ENCODE measurements at regions not wholly inside any gene's neighbourhood (a gene's known extent, or its start where the extent isn't known, plus 50 kb on each side); places are given as distances from the start of the nearest gene placed in this dataset.
"Not testable (repeated sequence)": the region's sequence is repeated elsewhere in the genome, so short reads cannot be mapped to it uniquely, and the experiment has no call there.

DNA sequence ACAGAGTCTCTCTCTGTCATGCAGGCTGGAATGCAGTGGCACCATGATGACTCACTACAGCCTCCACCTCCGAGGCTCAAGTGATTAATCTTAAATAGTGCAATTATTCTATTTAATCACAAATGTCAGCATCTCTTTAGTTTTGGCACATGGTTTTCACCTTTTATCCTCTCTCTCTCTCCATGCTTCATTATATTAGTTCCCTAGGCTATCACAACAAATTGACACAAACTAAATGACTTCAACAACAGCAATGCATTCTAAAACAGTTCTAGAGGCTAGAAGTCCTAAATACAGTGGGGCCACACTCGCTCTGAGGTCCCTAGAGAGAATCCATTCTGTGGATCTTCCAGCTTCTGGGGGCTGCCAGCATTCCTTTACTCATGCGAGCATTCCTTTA lies 178.2 kb upstream of the ZNG1F start:
- DNase-seq, result not testable (repeated sequence)

GRCh38 chr9:41361790-41362189 lies 172.7 kb upstream of the ZNG1F start:
- DNase-seq, result not testable (repeated sequence)

- peak; percentile 52 for DNase-seq
These were observed 170.0 kb upstream of the ZNG1F start for GRCh38 chr9:41359116-41359515.

DNA sequence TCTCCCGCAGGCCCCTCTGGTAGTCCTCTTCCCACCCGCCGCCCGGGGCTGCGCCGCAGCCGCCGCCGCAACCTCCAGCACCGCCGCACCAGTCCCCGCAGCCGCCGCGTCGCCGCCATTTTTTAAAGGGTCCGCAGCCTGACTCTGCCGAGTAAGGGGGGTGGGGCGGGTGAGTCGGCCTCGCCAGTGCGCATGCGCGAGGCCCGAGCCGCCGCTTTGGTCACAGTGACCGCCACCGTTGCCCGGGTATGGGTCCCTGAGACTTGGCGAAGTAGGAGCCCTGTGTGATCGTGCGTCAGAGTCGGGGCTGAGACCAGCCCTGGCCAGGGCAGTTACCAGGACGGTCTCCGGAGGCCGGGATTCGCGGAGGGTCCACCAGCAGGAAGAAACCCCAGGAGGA lies 169.6 kb upstream of the ZNG1F start:
- DNase-seq, result peak; percentile 87

DNA sequence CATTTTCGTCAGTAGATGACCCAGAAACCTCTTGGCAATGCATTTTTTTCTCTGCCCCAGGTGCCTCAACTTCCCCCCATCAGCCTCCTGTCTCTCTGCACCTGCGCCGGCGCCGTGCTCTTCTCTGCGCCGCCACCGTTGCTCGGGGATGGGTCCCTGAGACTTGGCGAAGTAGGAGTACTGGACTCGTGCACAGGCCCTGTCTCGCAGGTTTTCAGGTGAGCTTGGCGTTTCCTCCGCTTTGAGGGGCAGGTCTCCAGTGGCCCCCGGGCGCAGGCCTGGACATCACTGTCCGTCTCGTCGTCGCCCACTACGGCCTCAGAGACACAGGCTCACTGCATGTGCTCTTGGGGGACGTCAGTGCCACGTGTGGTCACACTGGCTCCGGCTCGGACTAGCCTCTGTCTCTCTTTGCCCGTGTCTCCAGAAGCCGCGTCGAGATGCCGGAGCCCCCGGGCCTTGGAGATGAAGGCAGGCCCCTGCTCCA lies 168.8 kb upstream of the ZNG1F start:
- DNase-seq, result not testable (repeated sequence)

GRCh38 chr9:41357350-41357748 lies 168.2 kb upstream of the ZNG1F start:
- DNase-seq, result not testable (repeated sequence)

DNA sequence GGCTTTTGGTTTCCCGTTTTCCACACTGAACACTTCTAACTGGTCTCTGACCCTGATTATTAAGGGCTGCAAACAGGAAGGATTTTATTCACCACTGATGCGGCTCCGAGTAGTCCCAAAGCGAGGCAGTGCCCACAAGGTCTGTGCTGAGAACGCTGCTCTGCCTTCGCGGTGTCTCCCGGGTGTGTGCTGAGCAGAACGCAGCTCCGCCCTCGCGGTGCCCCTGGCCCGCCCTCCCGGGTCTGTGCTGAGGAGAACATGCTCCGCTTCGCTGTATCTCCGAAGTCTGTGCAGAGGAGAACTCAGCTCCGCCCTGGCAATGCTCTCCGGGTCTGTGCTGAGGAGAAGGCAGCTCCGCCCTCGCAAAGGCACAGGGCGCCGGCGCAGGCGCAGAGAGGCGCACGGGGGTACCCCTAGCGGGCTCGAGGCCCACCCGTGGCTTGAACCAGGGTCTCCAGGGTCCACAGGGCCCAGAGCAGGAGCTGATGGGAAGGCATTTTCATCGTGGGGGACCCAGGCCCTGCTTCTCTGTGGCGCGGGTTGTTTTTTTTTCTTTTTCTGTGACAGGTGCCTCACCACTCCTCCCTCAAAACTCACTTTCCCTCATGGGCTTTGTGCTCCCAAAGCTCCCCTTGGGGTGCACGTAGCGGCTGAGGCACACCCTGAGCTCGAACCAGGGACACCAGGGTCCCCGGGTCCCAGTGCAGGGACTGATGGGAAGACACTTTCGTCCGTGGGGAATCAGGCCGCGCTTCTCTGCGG lies 167.7 kb upstream of the ZNG1F start:
- peak; percentile 91 for DNase-seq

DNA sequence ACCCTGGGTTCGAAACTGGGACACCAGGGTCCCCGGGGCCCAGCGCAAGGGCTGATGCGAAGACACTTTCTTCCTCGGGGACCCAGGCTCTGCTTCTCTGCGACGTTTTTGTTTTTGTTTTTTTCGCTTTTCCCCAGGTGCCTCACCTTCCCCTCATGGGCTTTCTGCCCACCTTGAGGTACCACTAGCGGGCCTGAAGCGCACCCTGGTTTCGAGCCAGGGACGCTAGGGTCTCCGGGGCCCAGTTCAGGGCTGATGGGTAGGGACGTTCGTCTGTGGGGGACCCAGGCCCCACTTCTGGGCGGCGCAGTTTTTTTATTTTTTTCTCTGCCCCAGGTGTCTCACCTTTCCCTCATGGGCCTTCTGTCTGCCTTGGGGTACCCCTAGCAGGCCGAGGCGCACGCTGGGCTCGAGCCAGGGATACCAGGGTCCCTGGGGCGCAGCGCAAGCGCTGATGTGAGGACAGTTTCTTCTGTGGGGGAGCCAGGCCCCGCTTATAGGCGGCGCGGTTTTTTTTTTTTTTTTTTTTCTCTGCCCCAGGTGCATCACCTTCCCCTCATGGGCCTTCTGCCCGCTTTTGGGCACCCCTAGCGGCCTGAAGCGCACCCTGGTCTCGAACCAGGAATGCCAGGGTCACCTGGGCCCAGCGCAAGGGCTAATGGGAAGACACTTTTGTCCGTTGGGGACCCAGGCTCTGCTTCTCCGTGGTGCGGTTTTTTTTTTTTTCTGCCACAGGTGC lies 166.8 kb upstream of the ZNG1F start:
- not testable (repeated sequence) for DNase-seq

DNA sequence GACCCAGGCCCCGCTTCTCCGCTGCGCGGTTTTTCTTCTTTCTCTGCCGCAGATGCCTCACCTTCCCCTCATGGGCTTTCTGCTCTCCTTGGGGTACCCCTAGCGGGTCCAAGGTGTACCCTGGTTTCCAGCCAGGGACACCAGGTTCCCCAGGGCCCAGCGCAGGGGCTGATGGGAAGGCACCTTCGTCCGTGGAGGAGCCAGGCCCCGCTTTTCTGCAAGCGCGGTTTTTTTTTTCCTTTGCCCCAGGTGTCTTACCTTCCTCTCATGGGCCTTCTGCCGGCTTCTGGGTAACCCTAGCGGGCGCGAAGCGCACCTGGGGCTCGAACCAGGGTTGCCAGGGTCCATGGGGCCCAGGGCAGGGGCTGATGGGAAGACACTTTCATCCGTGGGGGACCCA lies 165.9 kb upstream of the ZNG1F start:
- peak; percentile 54 for DNase-seq

DNA sequence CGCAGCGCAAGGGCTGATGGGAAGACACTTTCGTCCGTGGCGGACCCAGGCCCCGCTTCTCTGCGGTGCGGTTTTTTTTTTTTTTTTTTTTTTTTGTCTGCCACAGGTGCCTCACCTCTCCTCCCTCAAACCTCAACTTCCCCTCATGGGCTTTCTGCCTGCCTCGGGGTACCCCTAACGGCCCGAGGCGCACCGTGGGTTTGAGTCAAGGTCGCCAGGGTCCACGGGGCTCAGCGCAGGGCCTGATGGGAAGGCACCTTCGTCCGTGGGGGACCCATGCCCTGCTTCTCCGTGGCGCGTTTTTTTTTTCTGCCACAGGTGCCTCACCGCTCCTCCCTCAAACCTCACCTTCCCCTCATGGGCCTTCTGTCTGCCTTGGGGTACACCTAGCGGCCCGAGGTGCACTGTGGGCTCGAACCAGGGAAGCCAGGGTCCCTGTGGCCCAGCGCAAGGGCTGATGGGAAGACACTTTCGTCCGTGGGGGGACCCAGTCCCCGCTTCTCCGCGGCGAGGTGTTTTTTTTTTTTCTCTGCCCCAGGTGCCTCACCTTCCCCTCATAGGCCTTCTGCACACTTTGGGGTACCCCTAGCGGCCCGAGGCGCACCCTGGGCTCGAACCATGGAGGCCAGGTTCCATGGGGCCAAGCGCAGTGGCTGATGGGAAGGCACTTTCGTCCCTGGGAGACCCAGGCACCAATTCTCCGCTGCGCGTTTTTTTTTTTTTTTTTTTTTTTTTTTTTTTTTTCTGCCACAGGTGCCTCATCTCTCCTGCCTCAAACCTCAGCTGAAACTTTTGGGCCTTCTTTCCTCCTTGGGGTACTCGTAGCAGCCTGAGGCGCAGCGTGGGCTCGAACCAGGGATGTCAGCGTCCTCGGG lies 165.2 kb upstream of the ZNG1F start:
- DNase-seq, result peak; percentile 28

GRCh38 chr9:41353026-41353425 lies 163.9 kb upstream of the ZNG1F start:
- not testable (repeated sequence) for DNase-seq

- DNase-seq, result not testable (repeated sequence)
These were observed 163.3 kb upstream of the ZNG1F start for GRCh38 chr9:41352390-41352789.

DNA sequence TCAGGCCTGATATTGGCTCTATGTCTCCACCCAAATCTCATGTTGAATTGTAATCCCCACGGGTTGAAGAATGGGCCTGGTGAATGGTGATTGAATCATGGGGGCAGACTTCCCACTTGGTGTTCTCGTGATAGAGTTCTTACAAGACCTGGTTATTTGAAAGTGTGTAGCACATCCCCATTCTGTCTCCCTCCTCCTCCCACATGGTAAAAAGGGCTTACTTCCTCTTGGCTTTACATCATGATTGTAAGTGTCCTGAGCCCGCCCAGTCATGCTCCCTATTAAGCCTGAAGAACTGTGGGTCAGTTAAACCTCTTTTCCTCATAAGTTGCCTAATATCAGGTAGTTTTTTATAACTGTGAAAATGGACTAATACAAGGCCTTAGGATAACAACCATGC lies 158.8 kb upstream of the ZNG1F start:
- not testable (repeated sequence) for DNase-seq

- DNase-seq, result not testable (repeated sequence)
These were observed 143.4 kb upstream of the ZNG1F start for GRCh38 chr9:41332562-41332961.

DNA sequence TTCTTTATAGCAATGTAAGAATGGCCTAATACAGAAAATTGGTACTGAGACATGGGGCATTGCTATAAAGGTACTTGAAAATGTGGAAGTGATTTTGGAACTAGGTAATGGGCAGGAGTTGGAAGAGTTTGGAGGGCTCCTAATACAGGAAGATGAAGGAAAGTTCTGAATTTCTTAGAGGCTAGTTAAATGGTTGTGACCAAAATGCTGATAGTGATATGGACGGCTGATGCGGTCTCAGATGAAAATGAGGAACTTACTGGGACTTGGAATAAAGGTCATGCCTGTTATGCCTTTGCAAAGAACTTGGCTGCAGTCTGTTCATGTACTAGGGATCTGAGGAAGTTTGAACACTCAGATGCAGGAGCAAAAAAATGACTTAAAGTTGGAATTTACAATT lies 132.2 kb upstream of the ZNG1F start:
- not testable (repeated sequence) for DNase-seq

DNA sequence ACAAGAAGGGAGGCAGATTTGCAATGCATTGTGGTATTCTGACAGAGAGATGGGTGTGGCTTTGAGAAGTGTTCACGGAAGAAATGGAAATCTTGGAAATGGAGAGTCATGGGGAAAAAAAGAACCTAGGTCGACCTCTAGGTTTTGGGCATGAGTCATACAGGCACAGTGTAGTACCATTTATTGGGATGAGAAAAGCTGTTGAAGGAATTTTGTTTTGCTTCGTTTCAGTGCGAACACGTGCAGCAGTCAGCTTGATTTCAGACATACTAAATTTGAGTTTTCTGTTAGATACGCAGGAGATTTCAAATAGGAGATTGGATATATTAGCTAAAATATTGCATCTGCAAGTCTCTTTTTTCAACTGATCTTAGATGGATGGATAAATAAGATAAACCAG lies 119.8 kb upstream of the ZNG1F start:
- DNase-seq, result not testable (repeated sequence)

GRCh38 chr9:41285744-41286143 lies 96.6 kb upstream of the ZNG1F start:
- DNase-seq, result not testable (repeated sequence)

DNA sequence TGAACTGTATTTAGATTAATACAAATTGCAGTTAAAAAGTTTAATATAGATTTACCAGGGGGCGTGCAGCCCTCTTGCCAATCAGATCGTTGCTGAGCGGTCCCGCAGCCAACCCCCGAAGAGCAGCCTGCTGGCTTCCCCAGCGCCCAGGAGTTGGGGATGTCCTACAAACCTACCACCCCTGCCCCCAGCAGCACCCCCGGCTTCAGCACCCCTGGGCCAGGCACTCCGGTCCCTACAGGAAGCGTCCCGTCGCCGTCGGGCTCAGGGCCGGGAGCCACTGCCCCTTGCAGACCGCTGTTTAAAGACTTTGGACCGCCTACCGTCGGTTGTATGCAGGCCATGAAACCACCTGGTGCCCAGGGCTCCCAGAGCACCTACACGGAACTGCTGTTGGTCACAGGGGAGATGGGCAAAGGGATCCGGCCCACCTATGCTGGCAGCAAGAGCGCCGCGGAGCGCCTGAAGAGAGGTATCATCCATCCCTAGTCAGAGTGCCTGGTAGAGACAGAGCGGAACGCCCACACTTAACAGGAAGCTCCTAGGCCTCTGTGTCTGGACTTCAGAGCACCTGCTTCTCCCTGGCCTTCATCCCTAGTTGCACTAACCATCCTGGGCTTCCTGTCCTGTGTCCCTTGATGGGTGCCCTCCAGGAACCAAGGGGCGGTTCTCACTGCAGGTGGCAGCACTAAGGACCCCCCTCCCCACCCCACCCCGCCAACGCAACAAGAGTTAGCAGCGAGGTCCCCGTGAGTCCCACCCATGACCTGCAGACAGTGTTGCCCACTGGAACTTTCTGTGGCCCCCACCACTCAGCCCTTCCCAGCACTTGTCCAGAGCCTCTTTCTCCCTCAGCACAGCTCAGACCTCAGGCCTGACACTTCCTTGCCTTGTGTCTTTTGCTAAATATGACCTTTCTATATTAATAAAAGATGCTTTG lies 91.5 kb upstream of the ZNG1F start:
- DNase-seq, result not testable (repeated sequence)

DNA sequence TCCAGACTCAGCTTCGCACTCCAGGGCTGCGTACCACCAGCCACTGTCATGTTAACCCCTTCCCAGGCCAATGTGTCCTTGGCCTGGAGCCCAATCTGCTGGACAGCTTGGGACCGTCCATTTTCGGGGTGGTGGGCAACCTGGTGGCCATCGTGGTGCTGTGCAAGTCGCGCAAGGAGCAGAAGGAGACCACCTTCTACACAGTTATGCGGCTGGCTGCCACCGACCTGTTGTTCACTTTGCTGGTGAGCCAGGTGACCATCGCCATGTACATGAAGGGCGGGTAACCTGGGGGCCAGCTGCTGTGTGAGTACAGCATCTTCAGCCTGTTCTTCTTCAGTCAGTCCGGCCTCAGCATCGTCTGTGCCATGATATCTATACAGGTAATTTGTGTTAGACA lies 90.3 kb upstream of the ZNG1F start:
- not testable (repeated sequence) for DNase-seq

GRCh38 chr9:41279033-41279432 lies 89.9 kb upstream of the ZNG1F start:
- DNase-seq, result not testable (repeated sequence)

- peak; percentile 83 for DNase-seq
These were observed 84.6 kb upstream of the ZNG1F start for GRCh38 chr9:41273549-41274267.
